ENCODE measurements at regions not wholly inside any gene's neighbourhood (a gene's known extent, or its start where the extent isn't known, plus 50 kb on each side); places are given as distances from the start of the nearest gene placed in this dataset.

GRCh38 chr2:13212115-13212514 is 495.4 kb downstream of the TRIB2 start:
- no peak for ATAC-seq
- SMC1A ChIA-PET (ENCODE audit: uncharacterized antibody, unreplicated experiment) = interaction anchor here (0.6 kb wide), 2 partner anchors 26 to 1141 kb away, joined by 3 read pairs; no protein-coding TSS in a partner anchor

DNA sequence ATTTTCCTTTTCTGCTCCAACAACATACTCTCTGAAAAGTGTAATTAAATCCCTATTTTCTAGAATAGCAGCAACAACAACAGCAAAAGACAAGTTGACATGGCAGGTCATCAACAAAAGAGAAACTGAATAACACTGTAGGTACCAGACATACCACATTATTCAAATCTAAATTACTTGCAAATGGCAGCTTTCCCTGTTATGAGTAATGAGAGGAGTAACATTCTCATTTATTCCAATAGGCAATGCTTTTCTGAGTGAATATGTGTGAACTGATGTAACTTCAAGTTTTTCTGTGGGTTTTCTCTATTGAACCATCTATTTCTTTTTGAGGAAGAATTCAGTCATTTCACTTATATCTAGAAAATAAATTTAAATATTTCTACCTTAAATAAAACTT is 501.5 kb downstream of the TRIB2 start:
- H3K79me2 ChIP-seq (ENCODE audit: control insufficient read depth, insufficient read depth, low read length) = no peaks in the 10 kb centered on the region
- POLR2A ChIA-PET = no interaction called here
- no peaks in the 10 kb centered on the region; the same call in 2 of the 3 replicates for H3K9me3 ChIP-seq (replicated peaks; ENCODE audit: control insufficient read depth, insufficient read depth, low read length)
- ATAC-seq (no peak), DNase-seq (ENCODE audit: low read depth, low spot score) (no peak), FAIRE-seq (no peak)
- SMC1A ChIA-PET (ENCODE audit: uncharacterized antibody, unreplicated experiment) = no interaction called here
- H3K4me2 ChIP-seq (ENCODE audit: control insufficient read depth, insufficient read depth) = no peak overlapping the region
- H3K27ac ChIP-seq (ENCODE audit: control insufficient read depth, insufficient read depth) = no peak overlapping the region
- no TSS peak for BruUV-seq (replicated peaks)
- H3K36me3 ChIP-seq (ENCODE audit: control insufficient read depth in 2 of 2, insufficient read depth in 2 of 2, low read length in 1 of 2) = no peaks in the 10 kb centered on the region
- H3K4me3 ChIP-seq = no peak overlapping the region
- no peaks in the 10 kb centered on the region for H4K20me1 ChIP-seq (ENCODE audit: control insufficient read depth, insufficient read depth)
- H3K9ac ChIP-seq (ENCODE audit: control insufficient read depth, insufficient read depth, low read length) = no peak overlapping the region
- no peak overlapping the region for H2AFZ ChIP-seq (ENCODE audit: control insufficient read depth, low read depth, low read length)
- CTCF ChIA-PET = interaction anchor here (1.4 kb wide), 1 partner anchor 7 kb away, joined by 3 read pairs; no protein-coding TSS in a partner anchor
- H3K4me1 ChIP-seq (ENCODE audit: control insufficient read depth, insufficient read depth, low read length) = no peaks in the 10 kb centered on the region
- RAD21 ChIA-PET (ENCODE audit: unreplicated experiment) = no interaction called here
- no peaks in the 10 kb centered on the region for H3K27me3 ChIP-seq (replicated peaks in 1 of 2; ENCODE audit: control insufficient read depth in 2 of 2, insufficient read depth in 2 of 2, low read length in 1 of 2)
- intact Hi-C loops (cut with micrococcal nuclease; ENCODE audit: unreplicated experiment) = no loop called here
- TF ChIP-seq FOXM1 (IDR thresholded peaks at IDR 0.05; ENCODE audit: low read depth, low read length) = no peak
- TF ChIP-seq IRF3 (IDR thresholded peaks at IDR 0.05) = no peak
- no peak for TF ChIP-seq SMAD1 (IDR thresholded peaks at IDR 0.05; ENCODE audit: low read depth, partially characterized antibody)
- in situ Hi-C loops (cut with MboI) = no loop called here

More at GRCh38 chr2:13212115-13212514, 495.4 kb downstream of the TRIB2 start:
- Histone ChIP-seq H3K4me2 (ENCODE audit: control insufficient read depth, insufficient read depth) (no peak overlapping the region), H3K4me3 (no peak overlapping the region), H3K27ac (ENCODE audit: control insufficient read depth, insufficient read depth) (no peak overlapping the region), H3K4me1 (ENCODE audit: control insufficient read depth, insufficient read depth, low read length) (no peaks in the 10 kb centered on the region), H2AFZ (ENCODE audit: control insufficient read depth, low read depth, low read length) (no peak overlapping the region), H3K9ac (ENCODE audit: control insufficient read depth, insufficient read depth, low read length) (no peak overlapping the region), H3K79me2 (ENCODE audit: control insufficient read depth, insufficient read depth, low read length) (no peaks in the 10 kb centered on the region), H3K36me3 (ENCODE audit: control insufficient read depth in 2 of 2, insufficient read depth in 2 of 2, low read length in 1 of 2) (no peaks in the 10 kb centered on the region), H3K9me3 (replicated peaks; ENCODE audit: control insufficient read depth, insufficient read depth, low read length) (no peaks in the 10 kb centered on the region; the same call in 2 of the 3 replicates), H3K27me3 (replicated peaks in 1 of 2; ENCODE audit: control insufficient read depth in 2 of 2, insufficient read depth in 2 of 2, low read length in 1 of 2) (no peaks in the 10 kb centered on the region), H4K20me1 (ENCODE audit: control insufficient read depth, insufficient read depth) (no peaks in the 10 kb centered on the region)
- no TSS peak for BruUV-seq (replicated peaks)
- in situ Hi-C loops (cut with MboI) = no loop called here
- RAD21 ChIA-PET (ENCODE audit: unreplicated experiment) = no interaction called here
- POLR2A ChIA-PET = no interaction called here
- no peak for DNase-seq (ENCODE audit: low read depth, low spot score)
- TF ChIP-seq IKZF1 (conservative IDR thresholded peaks at IDR 0.05) (no peak), EED (IDR thresholded peaks at IDR 0.05; ENCODE audit: low read depth) (no peak), POLR2AphosphoS5 (IDR thresholded peaks at IDR 0.05; ENCODE audit: low read length) (no peak), POLR2AphosphoS2 (IDR thresholded peaks at IDR 0.05; ENCODE audit: low read depth, low read length) (no peak), SMC3 (IDR thresholded peaks at IDR 0.05; ENCODE audit: borderline replicate concordance, low read length) (no peak), GABPA (IDR thresholded peaks at IDR 0.05; ENCODE audit: low read depth) (no peak), HDAC6 (IDR thresholded peaks at IDR 0.05; ENCODE audit: unreplicated experiment) (no peak), SRF (IDR thresholded peaks at IDR 0.05; ENCODE audit: low read depth in 2 of 2, low read length in 2 of 2) (no peak), NBN (IDR thresholded peaks at IDR 0.05) (no peak), MXI1 (IDR thresholded peaks at IDR 0.05; ENCODE audit: low read depth, low read length) (no peak), BCL11A (IDR thresholded peaks at IDR 0.05; ENCODE audit: low read depth, low read length) (no peak), EP300 (IDR thresholded peaks at IDR 0.05; ENCODE audit: borderline replicate concordance in 1 of 2, control insufficient read depth in 1 of 2, low read depth in 2 of 2, low read length in 2 of 2) (no peak), FOS (IDR thresholded peaks at IDR 0.05; ENCODE audit: borderline replicate concordance, extremely low read depth, insufficient read length) (no peak), SREBF1 (IDR thresholded peaks at IDR 0.05; ENCODE audit: low read length) (no peak)
- TF ChIP-seq, protein P1, sequence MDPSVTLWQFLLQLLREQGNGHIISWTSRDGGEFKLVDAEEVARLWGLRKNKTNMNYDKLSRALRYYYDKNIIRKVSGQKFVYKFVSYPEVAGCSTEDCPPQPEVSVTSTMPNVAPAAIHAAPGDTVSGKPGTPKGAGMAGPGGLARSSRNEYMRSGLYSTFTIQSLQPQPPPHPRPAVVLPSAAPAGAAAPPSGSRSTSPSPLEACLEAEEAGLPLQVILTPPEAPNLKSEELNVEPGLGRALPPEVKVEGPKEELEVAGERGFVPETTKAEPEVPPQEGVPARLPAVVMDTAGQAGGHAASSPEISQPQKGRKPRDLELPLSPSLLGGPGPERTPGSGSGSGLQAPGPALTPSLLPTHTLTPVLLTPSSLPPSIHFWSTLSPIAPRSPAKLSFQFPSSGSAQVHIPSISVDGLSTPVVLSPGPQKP (IDR thresholded peaks at IDR 0.05; ENCODE audit: low read depth, low read length) = no peak
- CTCF ChIA-PET = no interaction called here
- FAIRE-seq = no peak
- intact Hi-C loops (cut with micrococcal nuclease; ENCODE audit: unreplicated experiment) = no loop called here
